ENCODE measurements at regions not wholly inside any gene's neighbourhood (a gene's known extent, or its start where the extent isn't known, plus 50 kb on each side); places are given as distances from the start of the nearest gene placed in this dataset.

- TF ChIP-seq, protein P1, sequence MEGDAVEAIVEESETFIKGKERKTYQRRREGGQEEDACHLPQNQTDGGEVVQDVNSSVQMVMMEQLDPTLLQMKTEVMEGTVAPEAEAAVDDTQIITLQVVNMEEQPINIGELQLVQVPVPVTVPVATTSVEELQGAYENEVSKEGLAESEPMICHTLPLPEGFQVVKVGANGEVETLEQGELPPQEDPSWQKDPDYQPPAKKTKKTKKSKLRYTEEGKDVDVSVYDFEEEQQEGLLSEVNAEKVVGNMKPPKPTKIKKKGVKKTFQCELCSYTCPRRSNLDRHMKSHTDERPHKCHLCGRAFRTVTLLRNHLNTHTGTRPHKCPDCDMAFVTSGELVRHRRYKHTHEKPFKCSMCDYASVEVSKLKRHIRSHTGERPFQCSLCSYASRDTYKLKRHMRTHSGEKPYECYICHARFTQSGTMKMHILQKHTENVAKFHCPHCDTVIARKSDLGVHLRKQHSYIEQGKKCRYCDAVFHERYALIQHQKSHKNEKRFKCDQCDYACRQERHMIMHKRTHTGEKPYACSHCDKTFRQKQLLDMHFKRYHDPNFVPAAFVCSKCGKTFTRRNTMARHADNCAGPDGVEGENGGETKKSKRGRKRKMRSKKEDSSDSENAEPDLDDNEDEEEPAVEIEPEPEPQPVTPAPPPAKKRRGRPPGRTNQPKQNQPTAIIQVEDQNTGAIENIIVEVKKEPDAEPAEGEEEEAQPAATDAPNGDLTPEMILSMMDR (IDR thresholded peaks at IDR 0.05; ENCODE audit: low read length): no peak
- no peak for TF ChIP-seq EZH2phosphoT487 (IDR thresholded peaks at IDR 0.05; ENCODE audit: low read length)
Observed at GRCh38 chr11:22473586-22473985, 135.4 kb downstream of the SLC17A6 start.
